Muscle layer of colon (tissue), 2 donors: ENCODE measurements at regions not wholly inside any gene's neighbourhood (a gene's known extent, or its start where the extent isn't known, plus 50 kb on each side); places are given as distances from the start of the nearest gene placed in this dataset.

Experiments used
- H3K27ac ChIP-seq: one replicate; pipeline ENCODE4 v1.7.0; 2013; ENCODE audit warnings: low read depth, mild to moderate bottlenecking, low read length, moderate library complexity
- H3K27me3 ChIP-seq, 2 donors: one replicate each; pipeline ENCODE4 v1.7.0; 2013; ENCODE audit warnings: low read length in 2 of 2, mild to moderate bottlenecking in 2 of 2; ENCODE audit not compliant: insufficient read depth in 2 of 2, control insufficient read depth in 1 of 2
- H3K36me3 ChIP-seq: one replicate; pipeline ENCODE4 v1.7.0; 2013; ENCODE audit warnings: mild to moderate bottlenecking, low read length; ENCODE audit not compliant: insufficient read depth
- H3K4me1 ChIP-seq: one replicate; pipeline ENCODE4 v1.7.0; 2013; ENCODE audit warnings: mild to moderate bottlenecking, low read length; ENCODE audit not compliant: insufficient read depth
- H3K4me3 ChIP-seq, 2 donors: one replicate each; pipeline ENCODE4 v1.7.0; 2013; ENCODE audit warnings: low read length in 2 of 2, low read depth in 1 of 2, mild to moderate bottlenecking in 1 of 2, moderate library complexity in 1 of 2
- H3K9ac ChIP-seq: one replicate; pipeline ENCODE4 v1.7.0; 2013; ENCODE audit warnings: low read length
- H3K9me3 ChIP-seq: one replicate; pipeline ENCODE4 v1.7.0; 2013; ENCODE audit warnings: mild to moderate bottlenecking, low read length
- donor health status: abdominal sarcoma.
- donor health status: Adenocarcinoma of cecum.

DNA sequence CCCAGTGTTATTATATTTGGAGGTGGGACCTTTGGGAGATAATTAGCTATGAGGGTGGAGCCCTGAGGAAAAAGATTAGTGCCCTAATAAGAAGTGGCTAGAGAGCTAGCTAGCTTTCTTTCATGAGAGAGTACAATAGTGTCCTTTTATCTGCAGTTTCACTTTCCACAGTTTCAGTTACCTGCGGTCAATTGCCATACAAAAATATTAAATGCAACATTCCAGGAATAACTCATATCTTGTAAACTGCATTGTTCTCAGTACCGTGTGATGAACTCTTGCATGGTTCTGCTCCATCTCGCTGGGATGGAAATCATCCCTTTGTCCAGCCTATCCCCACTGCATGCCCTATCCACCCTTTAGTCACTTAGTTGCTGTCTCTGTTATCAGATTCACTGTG is 201.6 kb downstream of the RWDD3 start:
- Histone ChIP-seq H3K36me3 (no peaks in the 10 kb centered on the region), H3K9ac (no peak overlapping the region), H3K9me3 (no peaks in the 10 kb centered on the region), H3K4me1 (no peaks in the 10 kb centered on the region), H3K27ac (no peak overlapping the region), H3K4me3 (no peak overlapping the region), H3K27me3 (no peaks in the 10 kb centered on the region)

DNA sequence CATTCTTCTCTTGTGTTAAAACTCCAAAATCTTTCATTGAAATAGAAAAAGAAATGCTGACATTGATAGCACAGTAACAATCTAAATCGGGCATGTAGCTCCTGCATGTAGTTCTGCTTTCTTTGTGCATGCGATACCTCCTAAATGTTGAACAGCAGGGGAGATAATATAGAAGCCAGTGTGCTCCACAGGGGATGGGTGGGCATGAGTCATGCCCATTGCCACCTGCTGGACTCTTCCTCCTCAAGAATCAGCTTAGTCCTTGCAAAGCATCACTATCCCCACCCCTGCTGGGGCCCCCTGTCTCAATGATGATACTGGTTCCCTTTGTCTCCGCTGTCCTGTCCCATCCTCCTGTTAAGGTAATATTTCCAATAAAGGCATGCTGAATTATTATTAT is 203.0 kb downstream of the RWDD3 start:
- no peaks in the 10 kb centered on the region for H3K27me3 ChIP-seq
- H3K4me1 ChIP-seq, result no peaks in the 10 kb centered on the region
- no peak overlapping the region for H3K9ac ChIP-seq
- H3K9me3 ChIP-seq, result no peaks in the 10 kb centered on the region
- no peak overlapping the region for H3K27ac ChIP-seq
- H3K36me3 ChIP-seq, result no peaks in the 10 kb centered on the region
- no peak overlapping the region for H3K4me3 ChIP-seq

DNA sequence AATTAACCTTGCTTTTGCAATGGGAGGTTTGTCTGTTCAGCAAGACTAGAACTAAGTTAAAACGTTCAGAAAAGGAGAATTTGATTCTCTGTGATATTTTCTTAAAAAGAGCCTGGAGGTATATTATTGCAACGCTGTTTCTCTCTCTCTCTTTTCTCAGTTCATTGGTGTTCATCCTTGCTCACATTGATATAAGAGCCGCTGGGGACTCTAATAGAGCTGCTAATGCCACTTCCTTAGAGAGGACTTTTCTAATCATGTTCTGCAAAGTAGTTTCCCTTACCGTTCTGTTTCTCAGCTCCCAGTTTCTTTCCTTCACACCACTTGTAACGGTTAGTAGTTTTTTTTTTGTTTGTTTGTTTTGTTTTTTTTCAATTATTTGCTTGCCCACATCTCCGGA is 203.8 kb downstream of the RWDD3 start:
- H3K9ac ChIP-seq, result no peak overlapping the region
- no peaks in the 10 kb centered on the region for H3K27me3 ChIP-seq
- H3K4me1 ChIP-seq, result no peaks in the 10 kb centered on the region
- no peaks in the 10 kb centered on the region for H3K9me3 ChIP-seq
- H3K27ac ChIP-seq, result no peak overlapping the region
- no peak overlapping the region for H3K4me3 ChIP-seq
- H3K36me3 ChIP-seq, result no peaks in the 10 kb centered on the region

GRCh38 chr1:95438218-95438948 is 204.4 kb downstream of the RWDD3 start:
- Histone ChIP-seq H3K27me3 (no peaks in the 10 kb centered on the region), H3K9me3 (no peaks in the 10 kb centered on the region), H3K4me3 (no peak overlapping the region), H3K36me3 (no peaks in the 10 kb centered on the region), H3K4me1 (no peaks in the 10 kb centered on the region), H3K9ac (no peak overlapping the region), H3K27ac (no peak overlapping the region)

DNA sequence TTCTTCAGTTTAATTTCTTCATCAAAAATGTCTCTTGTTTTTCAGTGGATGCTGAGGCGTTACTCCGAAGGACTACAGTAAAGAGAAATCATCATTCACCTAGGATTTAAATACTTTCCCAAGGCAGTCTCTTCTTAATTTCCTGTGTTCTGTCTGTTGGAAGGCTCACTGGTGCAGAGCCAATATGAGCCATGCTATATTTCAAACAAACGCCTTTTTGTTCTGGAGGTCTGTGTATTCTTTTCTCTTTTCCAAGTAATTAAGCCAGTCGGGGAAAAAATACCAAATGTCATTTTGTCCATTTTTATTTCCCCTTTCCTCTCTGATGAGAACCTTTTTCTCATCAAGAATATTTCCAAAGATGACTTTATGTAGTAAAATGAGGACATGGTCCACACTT is 206.5 kb downstream of the RWDD3 start:
- H3K9ac ChIP-seq, result no peak overlapping the region
- no peaks in the 10 kb centered on the region for H3K9me3 ChIP-seq
- no peak overlapping the region for H3K27ac ChIP-seq
- no peaks in the 10 kb centered on the region for H3K4me1 ChIP-seq
- no peak overlapping the region for H3K4me3 ChIP-seq
- no peaks in the 10 kb centered on the region for H3K27me3 ChIP-seq
- no peaks in the 10 kb centered on the region for H3K36me3 ChIP-seq

DNA sequence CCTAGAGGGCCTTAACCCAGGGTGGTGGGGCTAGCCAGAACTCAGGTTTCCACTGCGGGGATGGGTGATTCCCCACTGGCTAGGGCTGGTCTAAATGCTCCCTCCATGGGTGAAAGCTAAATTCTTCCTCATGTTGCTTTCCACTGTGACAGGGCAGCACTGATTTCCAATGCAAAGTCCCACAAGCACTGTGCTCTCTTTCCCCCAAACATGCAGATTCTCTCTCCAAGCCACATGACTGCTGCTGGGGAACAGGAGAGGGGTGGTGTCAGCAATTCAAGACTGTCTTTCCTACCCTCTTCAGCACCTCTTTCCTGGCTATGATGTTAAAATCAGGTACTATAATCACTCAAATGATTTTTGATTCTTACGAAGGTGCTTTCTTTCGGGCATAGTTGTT is 215.5 kb downstream of the RWDD3 start:
- Histone ChIP-seq H3K9ac (no peak overlapping the region), H3K27ac (no peak overlapping the region), H3K36me3 (no peaks in the 10 kb centered on the region), H3K4me1 (no peaks in the 10 kb centered on the region), H3K9me3 (no peaks in the 10 kb centered on the region), H3K27me3 (no peaks in the 10 kb centered on the region), H3K4me3 (no peak overlapping the region)

DNA sequence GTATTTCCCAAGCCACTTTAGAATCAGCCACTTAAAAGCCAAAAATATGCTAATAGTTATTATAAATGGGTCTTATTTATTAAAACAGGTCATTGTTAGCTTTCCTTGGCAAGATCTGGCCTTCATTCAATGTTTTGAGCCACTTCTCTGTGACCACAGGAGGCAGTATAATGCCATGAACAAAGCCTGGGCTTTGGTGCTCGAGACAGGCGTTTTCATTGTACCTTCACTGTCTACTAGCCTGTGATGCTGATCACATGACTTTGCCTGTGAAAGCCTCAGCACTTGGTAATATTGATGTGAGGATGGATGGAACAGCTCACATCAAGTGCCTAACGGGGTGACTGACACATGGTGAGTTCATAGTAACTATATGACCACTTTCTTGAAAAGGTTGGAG is 217.0 kb downstream of the RWDD3 start:
- H3K9me3 ChIP-seq, result no peaks in the 10 kb centered on the region
- H3K4me3 ChIP-seq, result no peak overlapping the region
- no peaks in the 10 kb centered on the region for H3K27me3 ChIP-seq
- no peak overlapping the region for H3K27ac ChIP-seq
- no peaks in the 10 kb centered on the region for H3K4me1 ChIP-seq
- no peaks in the 10 kb centered on the region for H3K36me3 ChIP-seq
- no peak overlapping the region for H3K9ac ChIP-seq

DNA sequence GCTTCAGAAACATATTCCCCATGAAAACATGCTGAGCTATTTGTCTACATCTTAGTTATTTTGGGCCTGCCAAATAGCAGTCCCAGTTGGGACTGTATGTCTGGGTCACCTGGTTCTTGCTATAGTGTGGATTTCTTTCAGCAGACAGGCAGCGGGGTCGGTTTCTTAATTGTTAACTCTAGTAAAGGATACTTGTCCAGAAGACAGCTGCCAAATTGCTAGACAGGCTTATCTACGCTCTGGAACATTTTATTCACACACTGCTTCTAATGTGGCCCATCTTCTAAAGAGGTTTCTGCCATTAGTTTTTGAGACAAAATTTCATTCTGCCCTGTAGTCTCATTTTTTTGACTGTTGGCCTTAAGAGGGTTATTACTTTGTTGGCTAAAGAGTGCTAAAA is 217.9 kb downstream of the RWDD3 start:
- Histone ChIP-seq H3K36me3 (no peaks in the 10 kb centered on the region), H3K4me1 (no peaks in the 10 kb centered on the region), H3K9ac (no peak overlapping the region), H3K4me3 (no peak overlapping the region), H3K27me3 (no peaks in the 10 kb centered on the region), H3K27ac (no peak overlapping the region), H3K9me3 (no peaks in the 10 kb centered on the region)

DNA sequence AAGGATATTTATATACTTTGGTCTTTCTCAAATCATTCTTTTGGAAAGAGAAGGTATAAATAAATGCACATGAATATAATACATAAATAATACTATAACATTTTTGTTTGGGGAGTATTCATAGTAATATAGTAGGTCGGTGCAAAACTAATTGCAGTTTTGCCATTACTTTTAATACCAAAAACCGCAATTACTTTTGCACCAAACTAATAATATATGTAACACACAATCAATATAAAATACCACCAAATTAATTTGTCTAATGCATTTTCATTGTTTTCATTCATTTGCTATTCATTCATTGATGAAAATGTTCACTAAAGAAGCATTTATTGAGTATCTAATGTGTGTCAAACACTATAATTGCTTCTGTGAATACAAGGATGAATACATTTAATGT is 219.0 kb downstream of the RWDD3 start:
- Histone ChIP-seq H3K4me3 (no peak overlapping the region), H3K4me1 (no peaks in the 10 kb centered on the region), H3K27me3 (no peaks in the 10 kb centered on the region), H3K9ac (no peak overlapping the region), H3K27ac (no peak overlapping the region), H3K36me3 (no peaks in the 10 kb centered on the region), H3K9me3 (no peaks in the 10 kb centered on the region)

GRCh38 chr1:95467036-95467435 is 233.0 kb downstream of the RWDD3 start:
- H3K9me3 ChIP-seq, result no peaks in the 10 kb centered on the region

DNA sequence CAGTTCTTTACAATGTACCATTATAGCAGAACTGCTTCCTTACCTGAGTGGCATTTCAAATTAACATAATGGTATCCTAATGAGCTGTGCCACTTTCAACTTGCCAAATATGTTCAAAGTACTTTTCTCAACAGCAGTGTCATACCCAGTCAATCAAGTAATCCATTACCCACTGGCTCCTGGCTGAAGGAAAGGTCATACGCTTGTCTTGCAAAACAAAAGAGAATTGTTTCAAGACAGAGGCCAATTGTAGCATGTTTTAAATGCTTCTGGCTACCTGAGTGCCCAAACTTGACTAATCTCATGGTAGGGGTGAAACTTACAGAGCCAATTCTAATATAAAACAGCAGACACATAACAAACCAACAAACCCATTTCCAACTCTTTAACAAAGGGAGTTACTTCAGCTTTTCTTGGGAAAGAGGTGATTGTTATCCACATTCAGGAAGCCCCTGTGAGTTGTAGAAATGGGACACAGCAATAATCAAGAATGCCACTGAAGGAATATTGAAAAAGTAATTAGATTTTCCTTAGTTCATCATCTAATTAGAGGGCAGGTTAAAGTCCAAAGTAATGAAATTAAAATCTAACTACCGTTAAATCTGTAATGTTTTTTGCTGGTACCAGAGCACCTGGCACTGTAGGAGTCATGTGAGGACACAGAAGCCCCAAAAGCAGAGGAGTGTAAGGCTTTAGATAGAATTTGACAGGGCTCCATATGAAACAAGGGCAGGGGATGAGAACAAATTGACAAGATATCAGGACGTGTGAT is 241.9 kb downstream of the RWDD3 start:
- Histone ChIP-seq H3K4me1 (no peaks in the 10 kb centered on the region), H3K27me3 (no peaks in the 10 kb centered on the region), H3K27ac (no peak overlapping the region)

More at GRCh38 chr1:95467036-95467435, 233.0 kb downstream of the RWDD3 start:
- H3K9ac ChIP-seq, result no peak overlapping the region
- no peaks in the 10 kb centered on the region for H3K36me3 ChIP-seq
- H3K4me1 ChIP-seq, result no peaks in the 10 kb centered on the region
- no peaks in the 10 kb centered on the region for H3K27me3 ChIP-seq
- no peak overlapping the region for H3K4me3 ChIP-seq
- H3K27ac ChIP-seq, result no peak overlapping the region

DNA sequence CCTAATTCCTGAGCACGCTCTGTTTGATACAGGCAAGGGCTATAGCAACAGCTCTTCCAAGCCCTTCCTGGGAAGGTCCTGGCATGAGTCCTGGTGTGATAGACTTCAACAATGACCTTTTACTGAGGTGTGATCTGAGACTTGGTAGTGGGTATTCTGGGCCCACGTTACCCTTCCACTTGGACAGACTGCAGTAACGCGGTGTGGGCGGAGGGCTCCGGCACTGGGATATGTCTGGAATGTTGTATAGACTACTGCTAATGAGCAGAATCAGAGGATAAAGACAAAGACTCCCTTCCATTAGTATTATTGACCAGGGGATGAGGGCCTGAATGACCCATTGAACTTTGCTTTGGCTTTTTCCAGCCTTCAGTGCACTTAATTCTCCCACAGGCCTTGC is 262.3 kb downstream of the RWDD3 start:
- Histone ChIP-seq H3K27me3 (no peaks in the 10 kb centered on the region), H3K4me3 (no peak overlapping the region), H3K27ac (no peak overlapping the region), H3K36me3 (no peaks in the 10 kb centered on the region), H3K9me3 (no peaks in the 10 kb centered on the region), H3K9ac (no peak overlapping the region), H3K4me1 (no peaks in the 10 kb centered on the region)

More for the DNA sequence above, 241.9 kb downstream of the RWDD3 start:
- H3K4me3 ChIP-seq, result no peak overlapping the region
- H3K9ac ChIP-seq, result no peak overlapping the region
- H3K36me3 ChIP-seq, result no peaks in the 10 kb centered on the region
- H3K9me3 ChIP-seq, result no peaks in the 10 kb centered on the region
